GM19324 (cell line): ENCODE measurements at regions not wholly inside any gene's neighbourhood (a gene's known extent, or its start where the extent isn't known, plus 50 kb on each side); places are given as distances from the start of the nearest gene placed in this dataset.
"Not testable (repeated sequence)": the region's sequence is repeated elsewhere in the genome, so short reads cannot be mapped to it uniquely, and the experiment has no call there.

Experiments
- ATAC-seq: cut with Tn5 transposase; IDR thresholded peaks from one replicate; pipeline ENCODE4 v1.9.1; 2021; ENCODE audit warnings: mild to moderate bottlenecking, moderate library complexity; ENCODE audit not compliant: unreplicated experiment, low FRiP score

DNA sequence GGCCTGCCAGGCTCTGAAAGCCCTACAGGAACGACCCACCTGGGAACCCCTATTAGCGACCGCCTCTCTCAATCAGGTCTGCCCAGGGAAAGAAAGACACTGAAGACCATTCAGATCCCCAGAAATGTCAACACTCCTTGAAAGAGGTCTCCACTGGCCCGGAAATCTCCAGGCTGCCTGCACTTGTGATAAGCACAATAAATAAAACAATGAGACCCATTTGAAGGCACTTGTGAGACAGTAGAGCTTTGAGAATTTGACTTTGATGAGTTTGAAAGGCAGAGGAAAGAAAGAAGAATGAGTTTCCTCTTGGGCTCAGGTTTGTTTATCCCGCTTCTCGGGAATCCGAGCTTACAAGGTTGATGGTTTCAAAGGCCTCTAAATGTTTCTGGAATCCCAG lies 416.3 kb downstream of the BUD13 start:
- no peak for ATAC-seq

DNA sequence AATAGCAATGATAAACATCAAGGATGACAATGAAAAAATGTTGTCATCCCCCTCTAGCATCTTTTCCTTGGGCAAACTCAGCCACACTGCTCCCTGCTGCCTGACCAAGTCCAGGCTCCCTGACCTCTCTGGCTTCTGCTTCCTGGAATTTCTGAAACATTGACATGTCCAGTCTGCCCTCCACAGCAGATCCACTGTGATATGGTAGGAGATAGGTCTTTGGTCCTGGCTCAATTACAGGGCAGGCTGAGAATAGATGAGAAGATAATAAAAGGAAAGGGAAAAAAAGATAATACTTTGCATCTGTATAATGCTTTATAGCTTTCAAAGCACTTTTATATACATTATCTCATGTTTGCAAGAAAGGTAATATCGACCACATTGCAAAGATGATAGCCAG lies 417.7 kb downstream of the BUD13 start:
- ATAC-seq: no peak

DNA sequence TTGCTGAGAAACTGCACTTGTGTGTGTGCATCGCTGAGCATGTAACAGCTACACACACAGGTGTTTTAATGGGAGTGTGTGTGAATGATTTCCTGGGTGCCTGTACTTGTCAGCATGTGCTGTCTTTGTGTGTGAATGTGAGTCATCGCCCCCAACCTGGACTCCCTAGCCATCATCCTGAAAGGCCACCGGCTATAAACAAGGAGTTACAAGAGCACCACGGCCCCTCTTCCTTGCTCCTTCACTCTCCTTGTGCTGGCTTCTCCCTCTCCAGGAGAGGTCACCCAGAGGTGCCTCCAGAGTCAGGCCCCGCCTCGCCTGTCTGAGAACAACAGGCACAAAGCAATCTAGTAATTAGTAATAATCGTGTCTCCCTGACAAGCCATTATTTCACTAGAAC lies 419.2 kb downstream of the BUD13 start:
- ATAC-seq: no peak

DNA sequence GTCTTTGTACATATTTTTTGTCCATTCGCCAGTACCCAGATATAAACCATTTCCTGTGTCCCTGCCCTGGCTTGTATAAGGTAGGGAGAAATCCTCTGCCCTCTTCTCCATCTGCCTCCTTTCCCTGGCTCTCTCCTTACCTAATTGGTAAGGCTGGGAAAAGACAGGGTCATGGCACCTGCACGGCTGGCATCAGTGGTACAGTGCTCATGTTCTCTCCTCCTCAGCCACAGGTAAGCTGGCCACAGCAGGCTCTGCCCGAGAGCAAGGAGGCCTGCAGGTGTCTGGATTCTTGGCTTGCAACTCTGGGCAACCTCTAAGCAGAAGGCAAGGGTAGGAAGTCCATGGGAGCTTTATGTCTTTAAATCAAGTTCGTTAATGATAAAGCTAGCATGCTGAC lies 419.9 kb downstream of the BUD13 start:
- ATAC-seq: no peak

DNA sequence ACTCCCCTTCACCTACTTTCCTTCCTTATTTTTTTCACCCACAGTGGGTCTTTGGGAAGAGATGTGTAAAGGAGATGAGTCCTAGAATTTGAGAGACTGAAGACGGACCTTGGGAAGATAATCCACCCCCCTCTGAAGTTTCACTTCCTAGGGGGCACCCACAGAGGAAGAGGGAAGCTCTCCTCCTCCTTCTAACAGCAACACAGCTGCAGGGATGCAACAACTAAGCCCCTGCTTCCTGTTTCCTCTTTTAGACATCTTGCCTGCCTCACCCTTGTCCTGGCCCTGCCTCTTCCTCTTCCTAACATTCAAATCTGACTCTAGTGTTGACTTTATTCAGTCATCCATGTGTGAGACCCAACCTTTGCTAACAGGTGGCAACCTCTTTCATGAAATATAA lies 424.6 kb downstream of the BUD13 start:
- ATAC-seq: no peak

DNA sequence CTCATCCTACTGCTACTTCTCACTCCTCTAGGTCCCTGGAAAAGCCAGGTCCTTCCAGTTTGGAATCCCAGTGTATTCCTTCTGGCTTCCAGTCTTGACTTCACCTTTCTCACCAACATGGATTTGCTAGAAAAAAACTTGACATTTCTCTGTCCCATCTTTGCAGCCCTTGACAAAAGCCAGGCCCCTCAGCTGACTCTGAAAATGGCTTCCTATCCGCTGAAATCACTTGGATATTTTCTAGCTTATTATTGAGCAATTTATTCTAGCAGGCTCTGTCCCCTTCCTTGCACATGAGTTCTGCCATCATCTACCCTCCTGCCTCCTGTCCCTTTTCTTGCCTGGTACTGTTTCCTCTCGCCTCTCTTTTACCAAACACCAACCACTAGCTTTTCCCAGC lies 427.2 kb downstream of the BUD13 start:
- no peak for ATAC-seq

DNA sequence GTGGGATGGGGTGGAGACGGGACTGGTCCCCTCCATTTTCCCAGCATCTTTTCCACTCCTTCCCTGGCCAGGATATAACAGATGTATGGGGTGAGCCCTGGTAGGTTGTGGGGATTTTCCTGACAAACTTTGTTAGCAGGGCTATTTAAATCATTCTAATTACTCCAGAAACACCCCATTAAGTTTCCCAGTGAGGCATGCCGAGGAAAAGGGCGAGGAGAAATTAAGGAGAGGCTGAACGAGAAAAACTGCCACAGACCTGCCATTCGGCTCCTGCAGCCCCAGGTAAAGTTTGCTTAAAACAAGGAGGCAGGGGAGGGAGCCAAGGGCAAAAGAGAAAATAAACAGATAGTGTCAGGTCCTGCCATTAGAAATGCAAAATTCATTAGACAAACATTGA lies 428.2 kb downstream of the BUD13 start:
- no peak for ATAC-seq

DNA sequence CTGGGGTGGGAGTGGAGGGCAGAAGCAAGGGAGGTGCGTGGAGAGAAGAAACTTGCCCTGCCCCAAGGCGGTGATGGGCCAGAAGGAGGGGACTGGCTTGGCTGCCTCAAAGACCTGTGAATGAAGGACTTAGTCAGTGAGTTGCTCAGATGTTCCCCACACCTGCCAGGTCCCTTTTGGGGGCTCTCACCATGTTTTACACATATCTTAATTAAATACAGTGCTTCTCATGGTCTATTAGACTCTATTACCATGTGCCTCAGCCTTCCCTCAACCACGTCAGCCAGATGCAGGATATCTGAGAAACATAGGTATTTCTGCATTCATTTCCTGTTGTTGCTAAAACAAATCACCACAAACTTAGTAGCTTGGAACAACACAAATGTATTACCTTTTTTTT lies 429.5 kb downstream of the BUD13 start:
- ATAC-seq: no peak

DNA sequence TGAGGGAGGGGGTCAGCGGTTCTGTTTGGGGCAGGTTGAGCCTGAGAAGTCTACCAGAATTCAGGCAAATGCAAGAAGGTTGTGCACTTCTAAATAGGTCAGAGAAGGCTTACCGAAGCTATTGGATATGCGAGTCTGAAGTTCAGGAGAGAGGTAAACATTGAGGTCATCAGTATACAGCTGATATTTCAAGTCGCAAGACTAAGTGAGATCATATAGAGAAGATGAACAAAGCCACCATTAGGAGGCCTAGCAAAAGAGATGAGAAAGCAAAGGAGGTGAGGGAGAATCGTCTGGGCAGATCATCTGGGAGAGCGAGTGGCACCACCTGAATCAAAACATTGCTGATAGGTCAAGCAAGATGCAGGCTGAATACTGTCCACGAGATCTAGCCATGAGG lies 430.6 kb downstream of the BUD13 start:
- no peak for ATAC-seq

DNA sequence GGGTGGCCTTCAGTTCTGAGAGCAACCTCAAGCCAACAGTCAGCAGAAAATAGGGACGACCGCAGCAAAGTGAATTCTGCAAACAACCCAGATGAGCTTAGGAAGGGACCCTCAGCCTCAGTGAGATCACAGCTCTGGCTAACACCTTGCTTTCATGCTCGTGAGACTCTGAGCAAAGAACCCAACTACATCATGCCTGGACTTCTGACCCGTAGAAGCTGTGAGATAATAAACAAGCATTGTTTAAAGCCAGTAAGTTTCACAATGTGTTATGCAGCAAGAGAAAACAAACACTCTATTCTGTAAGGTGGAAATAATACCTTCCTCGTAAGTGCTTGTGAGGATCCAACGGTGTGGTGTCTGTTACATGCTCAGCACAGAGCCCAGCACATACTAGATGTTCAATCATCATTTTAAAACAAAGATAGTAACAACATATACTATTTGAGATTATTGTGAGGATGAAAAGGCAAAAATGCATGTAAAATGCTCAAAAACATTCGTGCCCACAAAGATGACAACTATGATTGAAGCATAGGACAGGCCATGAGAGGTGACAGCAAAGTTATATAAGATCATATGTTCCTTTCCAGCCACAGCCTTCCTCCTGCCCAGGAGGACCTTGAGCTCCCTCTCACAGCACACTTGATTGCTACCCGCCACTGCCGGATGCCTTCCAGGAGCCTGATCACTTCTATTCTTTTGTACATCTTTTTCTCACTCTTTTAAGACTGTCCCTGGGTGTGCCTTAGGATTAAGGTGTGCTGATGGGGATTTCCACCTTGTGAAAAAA lies 433.3 kb downstream of the BUD13 start:
- no peak for ATAC-seq

DNA sequence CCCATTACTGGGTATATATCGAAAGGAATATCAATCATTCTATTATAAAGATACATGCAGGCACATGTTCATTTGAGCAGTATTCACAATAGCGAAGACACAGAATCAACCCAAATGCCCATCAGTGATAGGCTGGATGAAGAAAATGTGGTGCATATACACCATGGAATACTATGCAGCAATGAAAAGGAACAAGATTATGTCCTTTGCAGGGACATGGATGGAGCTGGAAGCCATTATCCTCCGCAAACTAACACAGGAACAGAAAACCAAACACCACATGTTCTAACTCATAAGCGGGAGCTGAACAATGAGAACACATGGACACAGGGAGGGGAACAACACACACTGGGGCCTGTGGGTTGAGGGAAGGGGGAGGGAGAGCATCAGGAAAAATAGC lies 434.3 kb downstream of the BUD13 start:
- not testable (repeated sequence) for ATAC-seq

DNA sequence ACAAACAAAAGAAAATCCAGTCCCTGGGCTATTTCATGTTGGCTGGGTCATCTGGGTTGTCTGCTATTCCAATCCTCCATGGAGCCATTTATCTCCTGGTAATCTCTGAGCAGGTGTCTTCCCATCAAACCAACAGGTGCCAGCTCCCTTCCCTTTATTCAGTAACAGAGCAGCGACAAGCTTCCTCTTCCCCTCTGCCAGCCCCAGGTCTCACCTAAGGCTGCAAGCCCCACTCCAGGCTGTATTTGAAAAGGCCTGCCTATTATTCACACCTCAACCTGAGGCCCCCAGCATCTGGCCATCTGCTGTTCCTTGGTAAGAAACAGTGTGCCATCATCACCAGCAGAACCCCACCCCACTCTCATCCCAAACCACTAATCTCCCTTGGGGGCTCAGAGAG lies 436.2 kb downstream of the BUD13 start:
- no peak for ATAC-seq

DNA sequence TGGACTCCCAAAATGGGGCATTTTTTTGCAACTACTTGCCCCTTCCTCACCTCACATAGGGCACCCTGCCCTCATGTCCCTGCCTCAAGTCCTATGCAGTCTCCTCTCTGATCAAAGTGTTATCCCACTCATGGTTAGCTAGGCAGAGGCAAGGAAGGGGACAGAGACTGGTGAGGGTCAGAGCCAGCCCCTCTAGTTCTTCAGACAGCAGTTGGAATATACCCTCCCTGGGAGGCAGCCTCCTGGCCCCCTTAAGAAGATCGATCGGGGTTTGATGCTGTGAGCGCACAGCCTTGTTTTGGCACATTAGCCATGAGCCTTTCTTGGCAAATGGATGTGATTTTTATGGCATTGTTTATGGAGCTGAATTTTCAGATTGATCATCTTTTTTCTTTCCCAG lies 436.9 kb downstream of the BUD13 start:
- ATAC-seq: no peak

DNA sequence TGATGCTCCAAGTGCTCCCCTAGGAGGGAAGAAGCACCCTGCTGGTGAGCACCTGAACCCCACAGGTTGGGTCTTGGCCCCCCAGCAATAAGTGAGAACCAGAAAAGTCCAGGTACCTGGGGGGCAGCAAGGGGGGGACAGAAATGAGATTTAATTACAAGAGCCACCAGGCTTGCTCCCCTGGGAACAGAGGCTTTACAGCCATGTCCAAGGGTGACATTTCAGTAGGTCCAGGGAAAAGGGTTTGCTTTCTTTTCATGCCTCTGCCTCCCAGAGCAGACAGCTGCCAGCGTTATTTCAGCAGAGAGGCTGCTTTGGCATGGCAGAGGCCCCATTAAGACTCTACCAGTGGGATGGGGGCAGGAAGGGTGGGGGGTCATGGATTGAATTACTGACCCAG lies 437.7 kb downstream of the BUD13 start:
- no peak for ATAC-seq

DNA sequence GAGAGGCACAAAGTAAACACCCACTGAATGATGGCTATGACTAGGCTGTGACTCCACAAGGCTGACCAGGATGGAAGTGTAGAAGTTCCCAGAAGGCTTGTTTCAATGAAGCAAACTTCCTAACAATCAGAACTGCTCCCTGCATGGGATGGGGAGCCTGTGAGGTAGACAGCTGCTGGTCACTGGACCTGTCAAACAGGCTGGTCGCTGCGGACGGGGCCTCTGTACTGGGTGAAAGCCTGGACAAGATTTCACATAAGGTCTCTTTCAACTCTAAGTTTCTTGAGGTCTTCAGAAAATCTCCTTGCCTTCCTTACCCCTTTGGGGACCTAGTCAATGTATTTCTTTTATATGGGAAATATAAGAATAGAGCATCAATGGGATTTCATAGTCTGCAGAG lies 438.2 kb downstream of the BUD13 start:
- ATAC-seq: no peak

DNA sequence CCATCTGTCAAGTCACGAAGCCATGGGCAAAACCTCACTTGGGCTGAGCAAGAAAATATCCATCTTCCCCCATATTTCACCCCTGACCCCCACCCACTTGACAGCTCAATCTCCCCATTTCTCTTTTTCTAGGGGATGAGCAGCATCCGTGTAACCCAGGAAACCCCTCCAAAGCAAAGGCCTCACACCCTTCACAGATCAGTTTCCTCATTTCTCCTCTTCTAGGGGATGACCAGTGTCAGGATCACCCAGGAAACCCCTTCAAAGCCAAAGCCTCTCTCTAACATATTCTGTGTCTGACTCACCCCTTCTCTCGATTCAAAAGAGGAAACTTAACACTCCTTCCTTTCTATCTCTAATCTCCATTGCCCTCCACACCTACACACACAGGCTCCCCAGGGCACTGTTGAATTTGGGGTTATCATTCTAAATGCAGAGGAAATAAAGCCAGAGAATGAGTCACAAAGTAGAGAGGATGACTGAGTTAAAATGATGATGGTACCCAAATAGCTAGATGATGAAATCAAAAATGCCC lies 439.7 kb downstream of the BUD13 start:
- ATAC-seq: no peak

DNA sequence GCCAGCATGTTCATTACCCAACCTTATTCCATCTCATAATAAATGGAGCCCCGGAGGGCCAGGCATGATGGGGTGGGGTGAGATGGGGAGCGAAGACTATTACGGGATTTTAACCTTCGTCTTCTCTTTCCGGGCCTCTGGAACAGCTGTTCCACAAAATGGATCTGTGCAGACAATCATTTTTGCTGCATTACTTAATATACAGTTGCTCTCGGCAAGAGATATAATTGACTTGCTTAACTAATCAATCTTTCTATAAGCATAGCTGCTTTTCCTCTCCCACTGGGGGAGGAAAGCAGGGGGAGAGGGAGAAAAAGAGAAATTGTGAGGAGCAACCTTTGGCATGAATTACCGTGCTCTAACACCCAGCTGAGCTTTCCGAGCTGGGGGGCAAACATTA lies 440.4 kb downstream of the BUD13 start:
- ATAC-seq: no peak

DNA sequence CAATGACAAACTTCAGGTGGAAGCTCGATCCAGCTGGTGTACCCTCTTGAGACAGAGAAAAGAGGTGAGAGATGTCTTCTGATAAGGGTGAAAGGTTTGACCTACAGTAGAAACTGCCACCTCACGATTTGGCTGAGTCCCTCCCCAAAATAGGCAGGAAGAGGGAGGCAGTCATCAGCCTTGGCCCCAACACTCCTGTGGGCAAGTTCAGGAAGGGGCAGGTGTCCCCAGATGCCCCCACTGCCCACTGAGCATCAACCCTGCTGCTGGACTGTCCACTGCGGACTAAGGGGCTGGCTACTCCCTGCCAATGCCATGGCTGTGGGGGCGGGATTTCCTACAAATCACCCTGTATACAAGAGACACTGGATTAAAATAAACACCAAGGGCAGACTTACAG lies 441.4 kb downstream of the BUD13 start:
- ATAC-seq: no peak

DNA sequence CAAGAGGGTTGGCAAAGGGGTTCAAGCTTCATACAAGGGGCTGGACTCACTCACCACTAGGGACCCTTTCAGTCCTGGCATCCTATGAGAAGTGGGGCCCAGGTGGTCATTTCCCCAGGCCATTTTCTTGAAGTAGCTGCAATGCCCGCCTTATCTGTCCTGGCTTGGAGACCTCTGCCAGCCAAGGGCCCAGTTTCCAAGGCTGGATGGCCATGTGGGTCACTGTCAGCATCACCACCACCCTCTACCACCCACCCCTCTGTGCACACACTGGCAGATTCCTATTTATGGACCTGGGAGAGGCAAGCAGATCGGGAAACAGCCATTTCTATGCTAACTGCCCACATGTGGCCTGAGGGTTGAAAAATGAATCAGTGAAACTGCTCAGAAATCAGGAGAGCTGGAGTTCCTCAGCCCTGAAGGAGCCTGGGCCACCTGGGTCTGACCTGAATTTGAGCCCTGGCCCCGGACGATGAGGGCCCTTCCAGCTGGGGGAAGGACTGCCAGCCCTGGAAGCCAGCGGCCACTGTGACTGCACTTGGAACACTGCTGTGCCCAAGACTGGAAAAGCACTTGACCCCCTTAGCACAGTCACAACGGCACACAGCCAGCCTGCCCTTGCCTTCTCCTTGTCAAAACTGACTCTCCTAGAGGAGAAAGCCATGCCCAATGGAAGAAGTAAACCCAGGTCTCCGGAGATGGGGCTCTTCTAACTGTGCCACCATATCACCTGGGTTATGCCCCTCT lies 442.2 kb downstream of the BUD13 start:
- ATAC-seq: no peak

DNA sequence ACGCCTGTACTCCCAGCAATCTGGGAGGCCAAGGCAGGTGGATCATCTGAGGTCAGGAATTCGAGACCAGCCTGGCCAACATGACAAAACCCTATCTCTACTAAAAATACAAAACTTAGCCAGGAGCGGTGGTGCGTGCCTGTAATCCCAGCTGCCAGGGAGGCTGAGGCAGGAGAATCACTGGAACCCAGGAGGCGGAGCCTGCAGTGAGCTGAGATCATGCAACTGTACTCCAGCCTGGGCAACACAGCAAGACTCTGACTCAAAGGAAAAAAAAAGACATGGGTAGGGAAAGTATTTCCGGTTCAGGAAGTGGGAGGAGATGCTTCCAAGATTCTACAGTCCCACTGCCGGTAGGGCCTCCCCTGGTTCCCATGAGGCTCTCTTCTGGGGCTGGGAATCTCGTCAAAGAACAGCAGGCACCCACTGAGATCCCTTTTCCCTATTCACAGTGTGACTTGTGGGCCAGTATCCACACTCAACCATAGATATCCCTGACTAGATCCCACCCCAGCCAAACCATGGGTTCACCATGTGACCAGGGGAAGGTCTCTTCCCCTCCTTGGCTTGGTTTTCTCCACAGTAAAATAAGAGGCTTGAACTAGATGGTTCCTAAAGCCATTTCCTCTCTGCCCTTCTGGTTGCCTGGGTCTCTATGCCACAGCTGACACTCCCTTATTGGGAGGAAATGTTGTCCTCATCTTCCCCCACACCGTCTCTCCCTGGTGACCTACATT lies 443.3 kb downstream of the BUD13 start:
- no peak for ATAC-seq

DNA sequence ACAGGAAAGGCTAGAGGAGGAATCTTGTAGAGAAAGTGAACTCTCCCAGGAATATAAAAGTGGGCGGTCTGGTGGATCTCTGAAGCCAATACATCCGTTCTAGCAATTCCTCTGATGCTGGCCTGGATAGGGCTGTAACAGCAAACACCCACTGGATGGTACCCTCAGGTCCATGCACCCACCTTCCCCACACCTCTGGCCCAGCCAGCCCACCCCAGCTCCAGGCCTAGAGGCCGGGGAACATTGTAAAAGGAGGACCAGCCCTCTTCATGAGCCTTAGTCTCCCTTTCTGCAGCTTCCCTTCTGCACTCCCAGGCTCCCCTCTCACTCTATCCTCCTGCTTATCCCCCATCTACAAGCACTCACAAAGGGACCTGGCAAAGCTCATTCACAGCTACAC lies 443.9 kb downstream of the BUD13 start:
- no peak for ATAC-seq
